BJ (cell line): ENCODE measurements at regions not wholly inside any gene's neighbourhood (a gene's known extent, or its start where the extent isn't known, plus 50 kb on each side); places are given as distances from the start of the nearest gene placed in this dataset.

Experiments used
- CTCF ChIA-PET: fragments of 350-600 bp; formaldehyde crosslinking; extraction: SDS; loops from one replicate; lab custom pipeline; 2021; ENCODE audit warnings: antibody characterized with exemption, inconsistent platforms; lab: Yijun Ruan, JAX
- POLR2A ChIA-PET: fragments of 300-600 bp; sonication (Branson Sonifier 250); formaldehyde crosslinking; extraction: SDS; loops from one replicate; lab custom pipeline; 2021; ENCODE audit warnings: antibody characterized with exemption; lab: Charles Lee
- DNase-seq: peaks from one replicate; pipeline ENCODE4 v3.0.0-alpha.2; 2011; ENCODE audit warnings: low read depth
- H3K27me3 ChIP-seq: 2 replicates; pipeline ENCODE4 v1.6.0; 2011; ENCODE audit warnings: low read length; ENCODE audit not compliant: control insufficient read depth, insufficient read depth
- H3K36me3 ChIP-seq: 2 replicates; pipeline ENCODE4 v1.5.1; 2011; ENCODE audit warnings: low read length; ENCODE audit not compliant: control insufficient read depth, insufficient read depth
- H3K4me3 ChIP-seq: 2 replicates; pipeline ENCODE4 v1.5.1; 2011; ENCODE audit warnings: low read depth, mild to moderate bottlenecking, control low read depth, low read length
- TF ChIP-seq, protein P1 (sequence below): IDR thresholded peaks from 2 replicates; pipeline ENCODE4 v1.5.1; 2011; ENCODE audit warnings: low read depth, mild to moderate bottlenecking, control low read depth, inconsistent platforms, low read length, moderate library complexity; ENCODE audit not compliant: insufficient read depth

DNA sequence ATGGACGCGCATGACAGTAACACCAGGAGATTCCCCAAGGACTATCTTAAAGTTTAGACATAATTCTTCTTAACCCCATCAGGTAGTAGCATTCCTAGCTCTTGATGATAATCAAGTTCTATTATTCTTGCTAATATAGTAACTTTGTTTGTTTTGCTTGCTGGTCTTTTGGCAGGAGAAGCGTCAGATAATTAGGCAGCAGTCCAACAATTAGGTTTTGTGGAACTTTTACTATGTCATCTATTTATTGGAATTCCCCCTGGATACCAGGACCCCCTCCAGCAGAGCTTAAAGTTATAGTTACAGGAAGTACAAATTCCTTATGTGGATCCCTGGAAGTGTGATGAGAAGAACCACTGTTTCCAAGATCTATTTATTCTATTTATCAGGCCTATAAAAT is 1138.0 kb upstream of the FAM98A start:
- POLR2A ChIA-PET = no interaction called here
- CTCF ChIA-PET = no interaction called here
- TF ChIP-seq, protein P1, sequence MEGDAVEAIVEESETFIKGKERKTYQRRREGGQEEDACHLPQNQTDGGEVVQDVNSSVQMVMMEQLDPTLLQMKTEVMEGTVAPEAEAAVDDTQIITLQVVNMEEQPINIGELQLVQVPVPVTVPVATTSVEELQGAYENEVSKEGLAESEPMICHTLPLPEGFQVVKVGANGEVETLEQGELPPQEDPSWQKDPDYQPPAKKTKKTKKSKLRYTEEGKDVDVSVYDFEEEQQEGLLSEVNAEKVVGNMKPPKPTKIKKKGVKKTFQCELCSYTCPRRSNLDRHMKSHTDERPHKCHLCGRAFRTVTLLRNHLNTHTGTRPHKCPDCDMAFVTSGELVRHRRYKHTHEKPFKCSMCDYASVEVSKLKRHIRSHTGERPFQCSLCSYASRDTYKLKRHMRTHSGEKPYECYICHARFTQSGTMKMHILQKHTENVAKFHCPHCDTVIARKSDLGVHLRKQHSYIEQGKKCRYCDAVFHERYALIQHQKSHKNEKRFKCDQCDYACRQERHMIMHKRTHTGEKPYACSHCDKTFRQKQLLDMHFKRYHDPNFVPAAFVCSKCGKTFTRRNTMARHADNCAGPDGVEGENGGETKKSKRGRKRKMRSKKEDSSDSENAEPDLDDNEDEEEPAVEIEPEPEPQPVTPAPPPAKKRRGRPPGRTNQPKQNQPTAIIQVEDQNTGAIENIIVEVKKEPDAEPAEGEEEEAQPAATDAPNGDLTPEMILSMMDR = no peak
- Histone ChIP-seq H3K4me3 (no peak overlapping the region), H3K27me3 (no peaks in the 10 kb centered on the region), H3K36me3 (no peaks in the 10 kb centered on the region)
- DNase-seq = no peak

DNA sequence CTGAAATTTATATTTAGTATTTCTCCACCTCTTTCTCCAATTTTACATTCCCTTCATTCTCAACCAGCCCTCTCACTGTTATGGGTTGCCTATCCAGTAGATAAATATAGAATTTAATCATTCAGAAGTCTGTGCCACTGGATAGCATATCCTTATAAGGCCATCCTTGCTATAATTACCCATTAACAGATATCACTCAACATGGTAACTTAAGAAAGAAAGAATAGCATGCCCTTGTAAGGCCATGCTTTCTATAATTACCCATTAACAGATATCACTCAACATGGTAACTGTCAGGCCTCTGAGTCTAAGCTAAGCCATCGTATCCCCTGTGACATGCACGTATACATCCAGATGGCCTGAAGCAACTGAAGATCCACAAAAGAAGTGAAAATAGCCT is 1137.4 kb upstream of the FAM98A start:
- Histone ChIP-seq H3K4me3 (no peak overlapping the region), H3K27me3 (no peaks in the 10 kb centered on the region), H3K36me3 (no peaks in the 10 kb centered on the region)
- ChIA-PET POLR2A (no interaction called here), CTCF (no interaction called here)
- no peak for DNase-seq
- TF ChIP-seq, protein P1 = no peak

GRCh38 chr2:34734662-34735061 is 1135.6 kb upstream of the FAM98A start:
- POLR2A ChIA-PET = no interaction called here
- TF ChIP-seq, protein P1 = no peak
- CTCF ChIA-PET = no interaction called here
- DNase-seq = no peak
- Histone ChIP-seq H3K27me3 (no peaks in the 10 kb centered on the region), H3K4me3 (no peak overlapping the region), H3K36me3 (no peaks in the 10 kb centered on the region)

- POLR2A ChIA-PET = no interaction called here
- TF ChIP-seq, protein P1 = no peak
- CTCF ChIA-PET = no interaction called here
- Histone ChIP-seq H3K27me3 (no peaks in the 10 kb centered on the region), H3K4me3 (no peak overlapping the region), H3K36me3 (no peaks in the 10 kb centered on the region)
- DNase-seq = no peak
Observed at GRCh38 chr2:34734042-34734441, 1134.9 kb upstream of the FAM98A start.

DNA sequence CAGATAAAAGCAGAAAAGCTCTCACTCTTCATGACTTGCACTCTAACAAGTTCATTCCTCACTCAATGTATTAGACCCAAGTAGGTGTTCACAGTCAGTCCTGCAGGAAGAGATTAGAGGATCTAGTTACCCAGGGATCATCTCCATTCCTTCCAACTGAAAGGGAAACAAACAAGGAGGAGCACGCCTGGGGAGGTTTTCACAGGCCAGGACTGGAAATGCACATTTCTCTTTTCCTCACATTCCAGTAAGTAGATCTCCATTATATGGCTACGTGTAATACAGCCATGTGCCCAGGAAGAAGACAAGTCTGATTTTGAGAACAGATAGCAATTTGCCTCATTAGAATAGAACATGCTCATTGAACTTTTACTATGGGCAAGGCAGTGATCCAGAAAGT is 1132.2 kb upstream of the FAM98A start:
- Histone ChIP-seq H3K27me3 (no peaks in the 10 kb centered on the region), H3K36me3 (no peaks in the 10 kb centered on the region), H3K4me3 (no peak overlapping the region)
- ChIA-PET POLR2A (no interaction called here), CTCF (no interaction called here)
- DNase-seq = no peak
- TF ChIP-seq, protein P1 = no peak
